OCI-LY3 (cell line): ENCODE measurements at regions not wholly inside any gene's neighbourhood (a gene's known extent, or its start where the extent isn't known, plus 50 kb on each side); places are given as distances from the start of the nearest gene placed in this dataset.

Experiments
- H2AFZ ChIP-seq: fragments of 200-600, 300-600 bp; shearing (Covaris generic); 2 replicates; pipeline ENCODE4 v1.6.0; 2014; ENCODE audit warnings: antibody characterized with exemption, low read depth, low read length
- H3K27ac ChIP-seq: fragments of 200-600, 300-600 bp; sonication (generic); 2 replicates; pipeline ENCODE4 v1.5.1; 2014; ENCODE audit warnings: mild to moderate bottlenecking, low read length, moderate library complexity, mixed read lengths
- H3K27me3 ChIP-seq: fragments of 200-600, 300-600 bp; sonication (generic); 2 replicates; pipeline ENCODE4 v1.6.1; 2014; ENCODE audit warnings: low read depth, low read length, mixed read lengths
- H3K36me3 ChIP-seq: fragments of 200-600, 300-600 bp; sonication (generic); replicated peaks from 2 replicates; pipeline ENCODE3; 2014; ENCODE audit warnings: low read depth, low read length, mixed read lengths
- H3K4me1 ChIP-seq: fragments of 300-600, 200-600 bp; sonication (generic); 2 replicates; pipeline ENCODE4 v1.6.1; 2014; ENCODE audit warnings: low read length, mixed read lengths
- H3K4me2 ChIP-seq: fragments of 200-600, 300-600 bp; sonication (generic); 2 replicates; pipeline ENCODE4 v1.6.1; 2014; ENCODE audit warnings: low read length, mixed read lengths
- H3K4me3 ChIP-seq: fragments of 300-600, 200-600 bp; sonication (generic); 2 replicates; pipeline ENCODE4 v1.5.1; 2014; ENCODE audit warnings: antibody characterized with exemption, mild to moderate bottlenecking, low read length, moderate library complexity
- H3K79me2 ChIP-seq: fragments of 300-600, 200-600 bp; shearing (Covaris generic); 2 replicates; pipeline ENCODE4 v1.6.1; 2014; ENCODE audit warnings: mild to moderate bottlenecking, low read length, mixed read lengths
- H3K9ac ChIP-seq: fragments of 300-600, 200-600 bp; shearing (Covaris generic); 2 replicates; pipeline ENCODE4 v1.6.0; 2014; ENCODE audit warnings: mild to moderate bottlenecking, low read length, moderate library complexity
- H3K9me3 ChIP-seq: fragments of 200-600, 300-600 bp; shearing (Covaris generic); 2 replicates; pipeline ENCODE4 v1.6.1; 2014; ENCODE audit warnings: low read length, mixed read lengths; ENCODE audit not compliant: insufficient read depth
- H4K20me1 ChIP-seq: fragments of 200-600, 300-600 bp; sonication (generic); 2 replicates; pipeline ENCODE4 v1.6.1; 2016; ENCODE audit warnings: low read length, mixed read lengths; ENCODE audit not compliant: insufficient read depth
- EZH2phosphoT487 ChIP-seq: fragments of 200-600 bp; shearing (Covaris generic); IDR thresholded peaks from 2 replicates; pipeline ENCODE4 v1.6.1; 2018; ENCODE audit warnings: antibody characterized with exemption, mixed run types, low read depth
- TF ChIP-seq, protein P1 (sequence below): fragments of 200-600, 300-600 bp; sonication (generic); IDR thresholded peaks from 2 replicates; pipeline ENCODE4 v1.5.1; 2014; ENCODE audit warnings: antibody characterized with exemption, low read length, low read depth

DNA sequence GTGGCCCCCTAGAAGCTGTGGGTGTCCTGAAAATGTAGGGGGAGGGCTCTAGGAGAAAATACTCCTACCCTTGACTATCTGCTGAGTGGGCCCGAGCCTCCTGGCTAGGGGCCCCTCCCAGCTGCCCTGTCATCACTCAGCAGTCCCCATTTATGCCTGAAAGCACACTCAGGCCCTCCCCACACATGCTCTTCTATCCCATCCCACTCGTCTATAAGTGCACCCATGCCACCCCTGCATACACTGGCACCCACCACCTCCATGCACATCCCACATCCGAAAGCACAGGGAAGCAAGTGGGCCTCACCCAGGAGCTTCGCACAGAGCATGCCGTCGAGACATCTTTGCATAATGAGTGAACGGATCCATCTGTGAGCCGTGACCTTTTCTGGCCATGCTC, 80.4 kb upstream of the POU3F1 start:
- peaks cover 17% of the 10 kb centered on the region for H3K4me1 ChIP-seq
- no peak overlapping the region for H3K27ac ChIP-seq
- H3K9me3 ChIP-seq: no peaks in the 10 kb centered on the region
- H3K27me3 ChIP-seq: no peaks in the 10 kb centered on the region
- H3K4me2 ChIP-seq: no peak overlapping the region
- no peak overlapping the region for H3K4me3 ChIP-seq
- H2AFZ ChIP-seq: no peak overlapping the region
- H3K36me3 ChIP-seq: no peaks in the 10 kb centered on the region
- H3K79me2 ChIP-seq: no peaks in the 10 kb centered on the region
- no peak overlapping the region for H3K9ac ChIP-seq
- no peaks in the 10 kb centered on the region for H4K20me1 ChIP-seq
- TF ChIP-seq, protein P1, sequence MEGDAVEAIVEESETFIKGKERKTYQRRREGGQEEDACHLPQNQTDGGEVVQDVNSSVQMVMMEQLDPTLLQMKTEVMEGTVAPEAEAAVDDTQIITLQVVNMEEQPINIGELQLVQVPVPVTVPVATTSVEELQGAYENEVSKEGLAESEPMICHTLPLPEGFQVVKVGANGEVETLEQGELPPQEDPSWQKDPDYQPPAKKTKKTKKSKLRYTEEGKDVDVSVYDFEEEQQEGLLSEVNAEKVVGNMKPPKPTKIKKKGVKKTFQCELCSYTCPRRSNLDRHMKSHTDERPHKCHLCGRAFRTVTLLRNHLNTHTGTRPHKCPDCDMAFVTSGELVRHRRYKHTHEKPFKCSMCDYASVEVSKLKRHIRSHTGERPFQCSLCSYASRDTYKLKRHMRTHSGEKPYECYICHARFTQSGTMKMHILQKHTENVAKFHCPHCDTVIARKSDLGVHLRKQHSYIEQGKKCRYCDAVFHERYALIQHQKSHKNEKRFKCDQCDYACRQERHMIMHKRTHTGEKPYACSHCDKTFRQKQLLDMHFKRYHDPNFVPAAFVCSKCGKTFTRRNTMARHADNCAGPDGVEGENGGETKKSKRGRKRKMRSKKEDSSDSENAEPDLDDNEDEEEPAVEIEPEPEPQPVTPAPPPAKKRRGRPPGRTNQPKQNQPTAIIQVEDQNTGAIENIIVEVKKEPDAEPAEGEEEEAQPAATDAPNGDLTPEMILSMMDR: no peak
- no peak for TF ChIP-seq EZH2phosphoT487

DNA sequence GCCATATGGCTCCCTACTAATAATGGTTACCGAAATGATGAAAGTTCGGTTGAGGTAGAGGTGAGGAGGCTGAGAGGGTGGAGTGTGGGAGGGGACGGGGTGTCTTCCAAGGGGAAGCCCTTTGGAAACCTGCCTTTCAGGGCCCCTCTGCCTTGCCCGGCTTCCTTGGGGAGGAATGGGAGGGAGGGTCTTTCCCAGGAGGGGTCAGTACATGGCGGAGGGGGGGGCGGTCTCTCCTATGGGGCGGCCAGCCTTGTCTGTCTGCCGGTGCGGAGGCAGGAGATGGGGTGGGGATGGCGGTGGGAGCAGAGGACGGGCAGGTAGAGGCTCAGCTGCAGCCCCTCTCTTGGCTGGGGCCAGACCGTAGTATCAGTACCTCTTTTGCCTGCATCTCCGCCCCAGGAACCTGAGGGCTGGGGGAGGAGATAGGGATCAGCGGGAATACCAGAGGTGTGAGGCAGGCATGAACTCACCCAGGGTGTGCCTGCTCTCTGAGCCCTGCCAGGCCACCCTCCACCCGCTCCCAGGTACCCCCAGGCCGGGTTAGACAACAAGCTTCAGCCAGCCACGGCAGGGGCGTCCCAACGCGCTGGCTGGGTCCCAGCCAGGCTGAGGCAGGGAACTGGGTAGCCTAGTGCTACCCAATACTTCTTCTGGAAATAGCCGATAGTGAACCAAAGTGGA, 79.4 kb upstream of the POU3F1 start:
- H3K27me3 ChIP-seq: no peaks in the 10 kb centered on the region
- no peaks in the 10 kb centered on the region for H3K36me3 ChIP-seq
- no peak overlapping the region for H3K4me3 ChIP-seq
- no peaks in the 10 kb centered on the region for H3K79me2 ChIP-seq
- H3K27ac ChIP-seq: no peak overlapping the region
- H3K9me3 ChIP-seq: no peaks in the 10 kb centered on the region
- TF ChIP-seq, protein P1: no peak
- no peak for TF ChIP-seq EZH2phosphoT487
- no peak overlapping the region for H2AFZ ChIP-seq
- H4K20me1 ChIP-seq: no peaks in the 10 kb centered on the region
- H3K4me1 ChIP-seq: peaks cover 16% of the 10 kb centered on the region
- H3K4me2 ChIP-seq: no peak overlapping the region
- no peak overlapping the region for H3K9ac ChIP-seq

DNA sequence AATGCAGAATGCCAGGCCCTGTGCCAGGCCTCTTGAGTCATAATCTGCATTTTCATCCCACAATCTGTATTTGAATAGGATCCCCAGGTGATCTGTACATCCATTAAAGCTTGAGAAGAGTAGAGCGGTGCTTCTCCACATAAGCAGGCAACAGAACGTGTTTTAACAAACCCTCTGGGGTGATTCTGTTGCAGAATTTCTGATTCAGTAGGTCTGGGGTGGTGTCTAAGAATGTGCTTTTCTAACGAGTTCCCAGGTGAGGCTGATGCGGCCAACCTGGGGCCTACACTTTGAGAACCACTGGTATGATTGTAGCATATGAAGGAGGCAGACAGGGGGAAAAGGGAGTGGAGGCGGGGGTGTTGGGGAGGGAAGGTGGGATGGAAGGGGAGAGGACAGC, 78.4 kb upstream of the POU3F1 start:
- H2AFZ ChIP-seq: no peak overlapping the region
- no peak overlapping the region for H3K4me3 ChIP-seq
- no peaks in the 10 kb centered on the region for H3K79me2 ChIP-seq
- H3K27me3 ChIP-seq: no peaks in the 10 kb centered on the region
- TF ChIP-seq EZH2phosphoT487: no peak
- TF ChIP-seq, protein P1: no peak
- H3K36me3 ChIP-seq: no peaks in the 10 kb centered on the region
- H3K4me1 ChIP-seq: peaks cover 7% of the 10 kb centered on the region
- H3K9me3 ChIP-seq: no peaks in the 10 kb centered on the region
- no peak overlapping the region for H3K9ac ChIP-seq
- H4K20me1 ChIP-seq: no peaks in the 10 kb centered on the region
- no peak overlapping the region for H3K4me2 ChIP-seq
- H3K27ac ChIP-seq: no peak overlapping the region

DNA sequence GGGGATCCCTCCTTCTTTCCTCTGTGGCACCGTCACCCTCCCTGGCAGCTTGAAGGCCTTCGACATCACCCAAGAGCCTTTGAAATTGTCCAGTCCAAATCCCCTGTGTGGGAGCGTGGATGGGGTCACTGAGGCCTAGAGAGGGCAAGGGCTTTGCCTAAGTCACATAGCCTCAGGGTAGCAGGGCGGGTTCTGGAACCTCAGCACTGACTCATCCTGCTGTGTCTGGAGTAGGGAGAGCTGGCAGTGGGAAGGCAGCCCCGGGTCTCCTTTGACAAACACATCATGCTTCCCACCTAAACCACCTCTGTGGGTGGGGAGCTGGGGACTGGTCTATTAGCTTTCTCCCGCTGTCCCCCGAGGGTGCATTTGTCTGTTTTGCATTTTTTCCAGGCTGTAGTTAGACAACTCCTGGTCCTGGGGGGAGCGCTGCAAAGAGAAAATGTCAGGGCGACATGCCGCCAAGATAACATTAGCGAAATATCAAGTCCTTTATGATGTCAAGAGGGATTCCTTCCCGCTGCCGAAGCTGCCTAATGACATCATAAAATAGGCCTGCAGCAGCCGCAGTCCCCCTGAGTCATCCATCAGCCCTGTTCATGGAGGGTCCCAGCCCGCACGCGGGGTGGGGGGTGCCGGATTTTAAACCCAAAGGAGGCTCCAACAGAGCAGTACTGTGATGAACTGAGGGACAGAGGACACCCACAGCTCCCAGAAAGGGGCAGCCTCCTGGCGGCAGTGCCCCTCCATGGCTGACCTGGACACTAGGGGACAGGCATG, 77.0 kb upstream of the POU3F1 start:
- no peaks in the 10 kb centered on the region for H3K4me1 ChIP-seq
- no peaks in the 10 kb centered on the region for H4K20me1 ChIP-seq
- H3K4me3 ChIP-seq: no peak overlapping the region
- no peaks in the 10 kb centered on the region for H3K9me3 ChIP-seq
- no peaks in the 10 kb centered on the region for H3K79me2 ChIP-seq
- H3K27me3 ChIP-seq: no peaks in the 10 kb centered on the region
- H3K4me2 ChIP-seq: no peak overlapping the region
- H2AFZ ChIP-seq: no peak overlapping the region
- H3K9ac ChIP-seq: no peak overlapping the region
- no peak for TF ChIP-seq EZH2phosphoT487
- TF ChIP-seq, protein P1: no peak
- H3K36me3 ChIP-seq: peaks cover 4% of the 10 kb centered on the region
- no peak overlapping the region for H3K27ac ChIP-seq
